ENCODE measurements at regions not wholly inside any gene's neighbourhood (a gene's known extent, or its start where the extent isn't known, plus 50 kb on each side); places are given as distances from the start of the nearest gene placed in this dataset.

DNA sequence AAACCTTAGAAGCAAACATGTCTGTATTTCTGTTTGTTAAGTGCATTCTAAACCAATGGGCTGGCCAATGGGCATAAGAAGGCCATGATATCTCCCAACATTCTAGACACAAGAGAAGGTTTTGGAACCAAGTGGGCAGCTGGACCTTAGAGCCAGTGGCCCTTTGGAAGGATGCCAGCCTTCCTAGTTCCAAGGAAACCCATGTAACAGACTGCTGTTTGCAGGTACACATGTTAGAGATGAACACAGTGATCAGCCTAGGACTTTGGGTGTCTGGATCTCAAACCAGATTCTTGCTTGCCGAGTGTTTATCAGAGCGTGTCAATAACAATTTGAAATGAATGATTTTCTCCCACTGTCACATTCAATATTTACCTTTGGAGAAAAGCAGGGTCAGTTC is 97.5 kb upstream of the COPS8 start (continued):
- TF ChIP-seq ASH2L (IDR thresholded peaks at IDR 0.05; ENCODE audit: low read length) (no peak), NANOG (IDR thresholded peaks at IDR 0.05; ENCODE audit: insufficient read depth, low read depth, low read length, poor library complexity, severe bottlenecking) (no peak), FOSL1 (IDR thresholded peaks at IDR 0.05; ENCODE audit: insufficient read depth, low read depth, low read length) (no peak), SP1 (IDR thresholded peaks at IDR 0.05; ENCODE audit: low read depth, low read length) (no peak), EP300 (IDR thresholded peaks at IDR 0.05; ENCODE audit: borderline replicate concordance in 1 of 2, low read depth in 2 of 2, low read length in 2 of 2) (no peak)

All from H1 (cell line).